PC-3 (cell line): ENCODE measurements at regions not wholly inside any gene's neighbourhood (a gene's known extent, or its start where the extent isn't known, plus 50 kb on each side); places are given as distances from the start of the nearest gene placed in this dataset.

ENCODE experiments used
- ATAC-seq: fragments of 200-7000 bp; cut with Tn5 transposase; 2 replicates; pipeline ENCODE4 v1.9.1; 2020; ENCODE audit warnings: mild to moderate bottlenecking, moderate library complexity
- BruUV-seq: library from RNA; stranded (reverse); fragments of 400-500 nt; replicated peaks from 2 replicates; lab custom pipeline; 2021; lab: Mats Ljungman, UMichigan
- CTCF ChIA-PET: fragments of 300-600 bp; sonication (Branson Sonifier 250); formaldehyde crosslinking; loops from one replicate; lab custom pipeline; 2022; ENCODE audit warnings: antibody characterized with exemption; lab: Charles Lee
- POLR2A ChIA-PET: fragments of 300-600 bp; sonication (Branson Sonifier 250); formaldehyde crosslinking; loops from one replicate; lab custom pipeline; 2022; ENCODE audit warnings: antibody characterized with exemption; ENCODE audit not compliant: unreplicated experiment; lab: Charles Lee
- DNase-seq: peaks from one replicate; pipeline ENCODE4 v3.0.0-alpha.2; 2015
- H2AFZ ChIP-seq: fragments of 300-600 bp; sonication (generic); 2 replicates; pipeline ENCODE4 v1.6.0; 2016; ENCODE audit warnings: antibody characterized with exemption, low read length
- H3F3A ChIP-seq: fragments of 300-600 bp; sonication (generic); one replicate; pipeline ENCODE4 v1.6.0; 2017; ENCODE audit warnings: antibody characterized with exemption, low read length, control low read depth, mild to moderate bottlenecking; ENCODE audit not compliant: unreplicated experiment
- H3K27ac ChIP-seq: fragments of 300-600 bp; sonication (generic); 2 replicates; pipeline ENCODE4 v1.5.1; 2016; ENCODE audit warnings: mild to moderate bottlenecking, low read length
- H3K27me3 ChIP-seq: fragments of 300-600 bp; sonication (generic); 2 replicates; pipeline ENCODE4 v1.6.1; 2016; ENCODE audit warnings: low read length, mixed read lengths
- H3K36me3 ChIP-seq: fragments of 300-600 bp; sonication (generic); 2 replicates; pipeline ENCODE4 v1.6.1; 2016; ENCODE audit warnings: low read depth, mixed run types, low read length, mixed read lengths
- H3K4me1 ChIP-seq: fragments of 300-600 bp; sonication (generic); 2 replicates; pipeline ENCODE4 v1.5.1; 2016; ENCODE audit warnings: low read length; ENCODE audit not compliant: insufficient read depth
- H3K4me2 ChIP-seq: fragments of 300-600 bp; sonication (generic); 2 replicates; pipeline ENCODE4 v1.6.0; 2016; ENCODE audit warnings: low read length
- H3K4me3 ChIP-seq: fragments of 300-600 bp; sonication (generic); 2 replicates; pipeline ENCODE4 v1.5.1; 2016; ENCODE audit warnings: mild to moderate bottlenecking, low read length, mixed read lengths
- H3K79me2 ChIP-seq: fragments of 300-600 bp; sonication (generic); 2 replicates; pipeline ENCODE4 v1.6.1; 2017; ENCODE audit warnings: low read length, mixed read lengths
- H3K9ac ChIP-seq: fragments of 300-600 bp; sonication (generic); 2 replicates; pipeline ENCODE4 v1.6.0; 2016; ENCODE audit warnings: mild to moderate bottlenecking, low read length
- H3K9me2 ChIP-seq: fragments of 300-600 bp; sonication (generic); replicated peaks from 2 replicates; pipeline ENCODE4 v1.6.1; 2016; ENCODE audit warnings: mixed run types, low read length, mixed read lengths
- H3K9me3 ChIP-seq: fragments of 300-600 bp; sonication (generic); 2 replicates; pipeline ENCODE4 v1.6.1; 2016; ENCODE audit warnings: low read length, mixed read lengths
- H4K20me1 ChIP-seq: fragments of 300-600 bp; sonication (generic); 2 replicates; pipeline ENCODE4 v1.6.1; 2016; ENCODE audit warnings: low read length, mixed read lengths
- EZH2 ChIP-seq: fragments of 300-600 bp; sonication (generic); IDR thresholded peaks from one replicate; pipeline ENCODE4 v1.6.1; 2017; ENCODE audit warnings: antibody characterized with exemption, mild to moderate bottlenecking, low read length; ENCODE audit not compliant: unreplicated experiment
- EZH2phosphoT487 ChIP-seq: fragments of 300-600 bp; sonication (generic); IDR thresholded peaks from 2 replicates; pipeline ENCODE4 v1.6.1; 2018; ENCODE audit warnings: mild to moderate bottlenecking, antibody characterized with exemption, low read length, borderline replicate concordance
- intact Hi-C: fragments of 100-400 bp; cut with micrococcal nuclease; formaldehyde crosslinking; loops from 2 replicates; pipeline ENCODE4 v1.9.0; 2023
- TF ChIP-seq, protein P1 (sequence below): fragments of 300-600 bp; sonication (generic); conservative IDR thresholded peaks from 2 replicates; pipeline ENCODE4 v1.5.1; 2017; ENCODE audit warnings: antibody characterized with exemption, low read depth, mild to moderate bottlenecking, low read length

DNA sequence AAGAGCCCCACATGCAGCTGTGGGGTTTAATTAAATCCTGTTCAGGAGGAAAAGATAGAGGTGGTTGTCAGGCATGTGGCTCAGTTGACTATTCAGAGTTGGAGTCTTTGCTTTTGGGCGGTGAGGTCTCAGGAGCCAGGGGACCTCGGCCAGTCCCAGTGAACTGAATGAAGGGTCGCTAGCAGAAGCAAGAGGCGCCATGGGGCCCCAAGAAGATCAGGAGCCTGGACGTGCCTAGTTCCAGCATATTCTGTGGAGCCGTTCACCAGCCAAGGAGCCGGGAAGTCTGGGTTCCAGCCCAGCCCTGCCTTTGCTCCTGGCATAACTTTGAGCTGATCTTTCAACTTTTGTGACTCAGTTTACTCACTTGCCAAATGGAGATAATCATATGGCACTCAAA lies 217.7 kb upstream of the IRF2BP2 start:
- H3K9ac ChIP-seq, result no peak overlapping the region
- no peaks in the 10 kb centered on the region for H3K79me2 ChIP-seq
- TF ChIP-seq EZH2 (no peak), EZH2phosphoT487 (no peak)
- TF ChIP-seq, protein P1, sequence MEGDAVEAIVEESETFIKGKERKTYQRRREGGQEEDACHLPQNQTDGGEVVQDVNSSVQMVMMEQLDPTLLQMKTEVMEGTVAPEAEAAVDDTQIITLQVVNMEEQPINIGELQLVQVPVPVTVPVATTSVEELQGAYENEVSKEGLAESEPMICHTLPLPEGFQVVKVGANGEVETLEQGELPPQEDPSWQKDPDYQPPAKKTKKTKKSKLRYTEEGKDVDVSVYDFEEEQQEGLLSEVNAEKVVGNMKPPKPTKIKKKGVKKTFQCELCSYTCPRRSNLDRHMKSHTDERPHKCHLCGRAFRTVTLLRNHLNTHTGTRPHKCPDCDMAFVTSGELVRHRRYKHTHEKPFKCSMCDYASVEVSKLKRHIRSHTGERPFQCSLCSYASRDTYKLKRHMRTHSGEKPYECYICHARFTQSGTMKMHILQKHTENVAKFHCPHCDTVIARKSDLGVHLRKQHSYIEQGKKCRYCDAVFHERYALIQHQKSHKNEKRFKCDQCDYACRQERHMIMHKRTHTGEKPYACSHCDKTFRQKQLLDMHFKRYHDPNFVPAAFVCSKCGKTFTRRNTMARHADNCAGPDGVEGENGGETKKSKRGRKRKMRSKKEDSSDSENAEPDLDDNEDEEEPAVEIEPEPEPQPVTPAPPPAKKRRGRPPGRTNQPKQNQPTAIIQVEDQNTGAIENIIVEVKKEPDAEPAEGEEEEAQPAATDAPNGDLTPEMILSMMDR, result no peak
- H3K4me1 ChIP-seq, result no peaks in the 10 kb centered on the region
- H3K27me3 ChIP-seq, result no peaks in the 10 kb centered on the region
- H2AFZ ChIP-seq, result no peak overlapping the region
- no peak for DNase-seq
- H3K4me2 ChIP-seq, result no peak overlapping the region
- POLR2A ChIA-PET, result no interaction called here
- no peaks in the 10 kb centered on the region for H4K20me1 ChIP-seq
- no peak for ATAC-seq
- H3F3A ChIP-seq, result no peaks in the 10 kb centered on the region
- no peaks in the 10 kb centered on the region for H3K36me3 ChIP-seq
- H3K9me2 ChIP-seq, result no peaks in the 10 kb centered on the region
- CTCF ChIA-PET, result no interaction called here
- H3K9me3 ChIP-seq, result no peaks in the 10 kb centered on the region
- H3K4me3 ChIP-seq, result no peak overlapping the region
- no TSS peak for BruUV-seq
- H3K27ac ChIP-seq, result no peak overlapping the region
- intact Hi-C loops, result no loop called here

DNA sequence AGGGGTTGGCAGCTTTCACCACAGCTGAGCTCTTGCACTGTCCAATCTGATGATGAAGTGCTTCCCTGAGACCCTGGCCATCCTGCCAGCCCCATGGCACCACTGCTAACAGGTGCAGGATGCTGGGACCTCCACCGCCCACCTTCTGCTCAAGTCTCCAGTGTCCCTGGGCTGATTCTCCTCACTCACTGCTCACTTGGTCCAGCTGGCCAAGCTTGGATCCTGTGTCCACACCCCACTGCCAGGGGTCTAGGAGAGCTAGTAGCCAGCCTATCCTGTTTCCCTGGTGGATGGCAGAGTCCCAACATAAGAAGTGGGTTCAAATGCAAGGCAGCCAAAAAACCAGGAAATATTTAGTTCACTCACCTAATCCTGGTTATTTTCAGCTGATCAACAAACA lies 217.2 kb upstream of the IRF2BP2 start:
- no peak overlapping the region for H2AFZ ChIP-seq
- DNase-seq, result no peak
- ChIA-PET CTCF (no interaction called here), POLR2A (no interaction called here)
- no peaks in the 10 kb centered on the region for H3K36me3 ChIP-seq
- H3K79me2 ChIP-seq, result no peaks in the 10 kb centered on the region
- no peak overlapping the region for H3K9ac ChIP-seq
- no peaks in the 10 kb centered on the region for H3F3A ChIP-seq
- TF ChIP-seq EZH2, result no peak
- TF ChIP-seq EZH2phosphoT487, result no peak
- TF ChIP-seq, protein P1, result no peak
- no peaks in the 10 kb centered on the region for H3K4me1 ChIP-seq
- no peak for ATAC-seq
- H3K27ac ChIP-seq, result no peak overlapping the region
- no peak overlapping the region for H3K4me2 ChIP-seq
- no peaks in the 10 kb centered on the region for H3K9me3 ChIP-seq
- intact Hi-C loops, result no loop called here
- H3K9me2 ChIP-seq, result no peaks in the 10 kb centered on the region
- no peaks in the 10 kb centered on the region for H3K27me3 ChIP-seq
- no peaks in the 10 kb centered on the region for H4K20me1 ChIP-seq
- no TSS peak for BruUV-seq
- H3K4me3 ChIP-seq, result no peak overlapping the region

DNA sequence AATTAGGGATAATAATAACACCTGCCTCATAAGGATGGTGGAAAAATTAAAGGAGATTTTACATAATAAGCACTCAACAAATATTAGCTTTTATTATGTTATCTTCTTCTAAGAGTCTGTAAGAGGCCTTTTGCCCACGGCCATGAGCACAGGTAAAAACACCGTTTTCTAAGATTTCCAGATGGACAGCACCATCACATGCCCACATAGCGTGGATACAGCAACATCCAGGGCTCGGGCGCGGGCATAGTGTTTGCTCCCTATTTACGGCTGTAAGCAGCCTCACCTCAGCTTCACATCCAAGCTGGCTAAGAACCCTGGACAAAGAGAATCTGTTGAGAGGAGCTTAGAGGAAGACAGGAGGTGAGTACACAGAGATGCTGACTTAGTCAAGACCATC lies 216.4 kb upstream of the IRF2BP2 start:
- ChIA-PET POLR2A (no interaction called here), CTCF (no interaction called here)
- Histone ChIP-seq H4K20me1 (no peaks in the 10 kb centered on the region), H3K4me2 (no peak overlapping the region), H3K4me1 (no peaks in the 10 kb centered on the region), H3K36me3 (no peaks in the 10 kb centered on the region), H3K27ac (no peak overlapping the region), H3K79me2 (no peaks in the 10 kb centered on the region), H3K9ac (no peak overlapping the region), H3K9me3 (no peaks in the 10 kb centered on the region), H3F3A (no peaks in the 10 kb centered on the region), H2AFZ (no peak overlapping the region), H3K9me2 (no peaks in the 10 kb centered on the region), H3K4me3 (no peak overlapping the region), H3K27me3 (no peaks in the 10 kb centered on the region)
- no peak for ATAC-seq
- no peak for TF ChIP-seq EZH2
- TF ChIP-seq, protein P1, result no peak
- no peak for TF ChIP-seq EZH2phosphoT487
- intact Hi-C loops, result no loop called here
- no peak for DNase-seq
- no TSS peak for BruUV-seq
